ENCODE measurements at regions not wholly inside any gene's neighbourhood (a gene's known extent, or its start where the extent isn't known, plus 50 kb on each side); places are given as distances from the start of the nearest gene placed in this dataset.

- TF ChIP-seq POLR2A (IDR thresholded peaks at IDR 0.05; ENCODE audit: low read length), result no peak
- TF ChIP-seq GATA1 (IDR thresholded peaks at IDR 0.05; ENCODE audit: low read depth, low read length), result no peak
These were observed 83.0 kb upstream of the WAC start for GRCh38 chr10:28449926-28450325.

Data from erythroblast (primary cell).